PC-3 (cell line): ENCODE measurements at regions not wholly inside any gene's neighbourhood (a gene's known extent, or its start where the extent isn't known, plus 50 kb on each side); places are given as distances from the start of the nearest gene placed in this dataset.
A peak's percentile ranks its signal among the peaks of the same experiment; 100 is the strongest.
"Not testable (repeated sequence)": the region's sequence is repeated elsewhere in the genome, so short reads cannot be mapped to it uniquely, and the experiment has no call there.

Experiments used
- ATAC-seq: fragments of 200-7000 bp; cut with Tn5 transposase; 2 replicates; pipeline ENCODE4 v1.9.1; 2020; ENCODE audit warnings: mild to moderate bottlenecking, moderate library complexity
- BruUV-seq: library from RNA; stranded (reverse); fragments of 400-500 nt; replicated peaks from 2 replicates; lab custom pipeline; 2021; lab: Mats Ljungman, UMichigan
- CTCF ChIA-PET: fragments of 300-600 bp; sonication (Branson Sonifier 250); formaldehyde crosslinking; loops from one replicate; lab custom pipeline; 2022; ENCODE audit warnings: antibody characterized with exemption; lab: Charles Lee
- POLR2A ChIA-PET: fragments of 300-600 bp; sonication (Branson Sonifier 250); formaldehyde crosslinking; loops from one replicate; lab custom pipeline; 2022; ENCODE audit warnings: antibody characterized with exemption; ENCODE audit not compliant: unreplicated experiment; lab: Charles Lee
- DNase-seq: peaks from one replicate; pipeline ENCODE4 v3.0.0-alpha.2; 2015
- H2AFZ ChIP-seq: fragments of 300-600 bp; sonication (generic); 2 replicates; pipeline ENCODE4 v1.6.0; 2016; ENCODE audit warnings: antibody characterized with exemption, low read length
- H3F3A ChIP-seq: fragments of 300-600 bp; sonication (generic); one replicate; pipeline ENCODE4 v1.6.0; 2017; ENCODE audit warnings: antibody characterized with exemption, low read length, control low read depth, mild to moderate bottlenecking; ENCODE audit not compliant: unreplicated experiment
- H3K27ac ChIP-seq: fragments of 300-600 bp; sonication (generic); 2 replicates; pipeline ENCODE4 v1.5.1; 2016; ENCODE audit warnings: mild to moderate bottlenecking, low read length
- H3K27me3 ChIP-seq: fragments of 300-600 bp; sonication (generic); 2 replicates; pipeline ENCODE4 v1.6.1; 2016; ENCODE audit warnings: low read length, mixed read lengths
- H3K36me3 ChIP-seq: fragments of 300-600 bp; sonication (generic); 2 replicates; pipeline ENCODE4 v1.6.1; 2016; ENCODE audit warnings: low read depth, mixed run types, low read length, mixed read lengths
- H3K4me1 ChIP-seq: fragments of 300-600 bp; sonication (generic); 2 replicates; pipeline ENCODE4 v1.5.1; 2016; ENCODE audit warnings: low read length; ENCODE audit not compliant: insufficient read depth
- H3K4me2 ChIP-seq: fragments of 300-600 bp; sonication (generic); 2 replicates; pipeline ENCODE4 v1.6.0; 2016; ENCODE audit warnings: low read length
- H3K4me3 ChIP-seq: fragments of 300-600 bp; sonication (generic); 2 replicates; pipeline ENCODE4 v1.5.1; 2016; ENCODE audit warnings: mild to moderate bottlenecking, low read length, mixed read lengths
- H3K79me2 ChIP-seq: fragments of 300-600 bp; sonication (generic); 2 replicates; pipeline ENCODE4 v1.6.1; 2017; ENCODE audit warnings: low read length, mixed read lengths
- H3K9ac ChIP-seq: fragments of 300-600 bp; sonication (generic); 2 replicates; pipeline ENCODE4 v1.6.0; 2016; ENCODE audit warnings: mild to moderate bottlenecking, low read length
- H3K9me2 ChIP-seq: fragments of 300-600 bp; sonication (generic); replicated peaks from 2 replicates; pipeline ENCODE4 v1.6.1; 2016; ENCODE audit warnings: mixed run types, low read length, mixed read lengths
- H3K9me3 ChIP-seq: fragments of 300-600 bp; sonication (generic); 2 replicates; pipeline ENCODE4 v1.6.1; 2016; ENCODE audit warnings: low read length, mixed read lengths
- H4K20me1 ChIP-seq: fragments of 300-600 bp; sonication (generic); 2 replicates; pipeline ENCODE4 v1.6.1; 2016; ENCODE audit warnings: low read length, mixed read lengths
- CTCF ChIP-seq: fragments of 300-600 bp; sonication (generic); conservative IDR thresholded peaks from 2 replicates; pipeline ENCODE4 v1.5.1; 2017; ENCODE audit warnings: antibody characterized with exemption, low read depth, mild to moderate bottlenecking, low read length
- EZH2 ChIP-seq: fragments of 300-600 bp; sonication (generic); IDR thresholded peaks from one replicate; pipeline ENCODE4 v1.6.1; 2017; ENCODE audit warnings: antibody characterized with exemption, mild to moderate bottlenecking, low read length; ENCODE audit not compliant: unreplicated experiment
- EZH2phosphoT487 ChIP-seq: fragments of 300-600 bp; sonication (generic); IDR thresholded peaks from 2 replicates; pipeline ENCODE4 v1.6.1; 2018; ENCODE audit warnings: mild to moderate bottlenecking, antibody characterized with exemption, low read length, borderline replicate concordance
- intact Hi-C: fragments of 100-400 bp; cut with micrococcal nuclease; formaldehyde crosslinking; loops from 2 replicates; pipeline ENCODE4 v1.9.0; 2023

- BruUV-seq, result no TSS peak
Observed at GRCh38 chr9:29241320-29241719, 1668.0 kb upstream of the C9orf72 start.

GRCh38 chr9:29245351-29245750, 1672.1 kb upstream of the C9orf72 start:
- H3K36me3 ChIP-seq, result no peaks in the 10 kb centered on the region
- H3K9ac ChIP-seq, result no peak overlapping the region
- H4K20me1 ChIP-seq, result no peaks in the 10 kb centered on the region
- CTCF ChIA-PET, result no interaction called here
- no peak for ATAC-seq
- no peak overlapping the region for H2AFZ ChIP-seq
- no TSS peak for BruUV-seq
- H3F3A ChIP-seq, result no peaks in the 10 kb centered on the region
- H3K27ac ChIP-seq, result no peak overlapping the region
- no peaks in the 10 kb centered on the region for H3K27me3 ChIP-seq
- intact Hi-C loops, result no loop called here
- H3K4me1 ChIP-seq, result no peaks in the 10 kb centered on the region; the same call in 1 of the 2 replicates
- TF ChIP-seq EZH2 (no peak), EZH2phosphoT487 (no peak), CTCF (no peak)
- no peaks in the 10 kb centered on the region for H3K9me2 ChIP-seq
- H3K79me2 ChIP-seq, result no peaks in the 10 kb centered on the region
- no peak overlapping the region for H3K4me2 ChIP-seq
- POLR2A ChIA-PET, result no interaction called here
- DNase-seq, result no peak
- H3K9me3 ChIP-seq, result no peaks in the 10 kb centered on the region
- no peak overlapping the region for H3K4me3 ChIP-seq

More at GRCh38 chr9:29241320-29241719, 1668.0 kb upstream of the C9orf72 start:
- no peaks in the 10 kb centered on the region for H3K9me3 ChIP-seq
- no peaks in the 10 kb centered on the region; the same call in 1 of the 2 replicates for H3K4me1 ChIP-seq
- H3K79me2 ChIP-seq, result no peaks in the 10 kb centered on the region
- H3K27ac ChIP-seq, result no peak overlapping the region
- H3K9ac ChIP-seq, result no peak overlapping the region
- H3K4me2 ChIP-seq, result no peak overlapping the region
- H3K36me3 ChIP-seq, result no peaks in the 10 kb centered on the region
- intact Hi-C loops, result no loop called here
- no peaks in the 10 kb centered on the region for H3K9me2 ChIP-seq
- ATAC-seq (peak; percentile 22; the same call in 1 of the 2 replicates), DNase-seq (peak; percentile 12)
- no peak overlapping the region for H2AFZ ChIP-seq
- CTCF ChIA-PET, result no interaction called here
- H3K27me3 ChIP-seq, result no peaks in the 10 kb centered on the region
- no peak overlapping the region for H3K4me3 ChIP-seq
- TF ChIP-seq EZH2 (no peak), EZH2phosphoT487 (no peak), CTCF (no peak)
- H4K20me1 ChIP-seq, result no peaks in the 10 kb centered on the region
- no peaks in the 10 kb centered on the region for H3F3A ChIP-seq
- POLR2A ChIA-PET, result no interaction called here

GRCh38 chr9:29270400-29270799, 1697.1 kb upstream of the C9orf72 start:
- H3K4me1 ChIP-seq, H3K79me2 ChIP-seq, H3K4me3 ChIP-seq, H3K4me2 ChIP-seq, H3K9ac ChIP-seq, ATAC-seq, H3K36me3 ChIP-seq, H3K27ac ChIP-seq, H3K9me2 ChIP-seq, H4K20me1 ChIP-seq, BruUV-seq, H3K27me3 ChIP-seq, intact Hi-C loops, POLR2A ChIA-PET, H3K9me3 ChIP-seq, H3F3A ChIP-seq, H2AFZ ChIP-seq, CTCF ChIA-PET, DNase-seq: not testable (repeated sequence)
